ENCODE measurements at regions not wholly inside any gene's neighbourhood (a gene's known extent, or its start where the extent isn't known, plus 50 kb on each side); places are given as distances from the start of the nearest gene placed in this dataset.
"Not testable (repeated sequence)": the region's sequence is repeated elsewhere in the genome, so short reads cannot be mapped to it uniquely, and the experiment has no call there.

DNA sequence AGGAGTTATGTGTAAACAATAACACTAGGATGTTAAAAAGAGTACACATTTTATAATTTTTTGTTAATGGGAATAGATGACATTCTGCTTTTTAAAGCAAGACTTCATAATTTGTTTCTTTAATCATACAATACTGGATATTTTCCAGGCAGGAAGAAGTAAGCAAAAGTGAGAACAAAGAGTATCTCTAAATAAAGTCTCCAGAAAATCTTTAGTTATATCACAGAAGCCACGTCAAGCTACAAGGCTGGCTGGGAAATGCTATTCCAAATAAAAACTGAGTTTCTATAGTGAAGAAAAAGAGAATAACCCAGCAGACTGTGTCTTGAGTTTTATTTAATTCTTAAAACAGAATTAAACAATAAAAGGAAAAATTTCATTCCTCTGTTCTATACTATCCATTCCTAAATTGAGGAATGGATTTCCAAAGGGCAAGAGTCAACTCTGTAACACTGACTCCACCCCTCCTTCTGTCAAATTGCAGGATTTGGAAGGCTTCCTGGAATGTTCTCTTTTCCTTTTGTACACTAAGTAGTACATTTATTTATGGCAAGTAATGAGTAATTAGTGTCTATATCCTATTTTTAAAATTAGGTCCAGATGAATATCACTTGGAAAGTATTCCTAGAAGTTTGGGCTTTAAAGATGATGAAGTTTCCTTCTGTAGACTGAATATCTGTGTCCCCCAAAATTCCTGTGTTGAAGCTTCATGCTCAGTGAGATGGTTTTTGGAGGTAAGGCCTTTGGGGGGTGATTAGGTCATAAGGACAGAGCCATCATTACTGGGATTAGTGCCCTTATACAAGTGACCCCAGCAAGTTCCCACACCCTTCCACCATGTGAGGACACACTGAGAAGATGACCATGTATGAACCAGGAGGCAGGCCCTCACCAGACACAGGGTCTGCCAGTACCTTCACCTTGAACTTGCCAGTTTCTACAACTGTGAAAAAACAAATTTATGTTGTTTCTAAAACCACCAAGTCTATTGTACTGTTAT, 290.9 kb downstream of the CRPPA start:
- peak; percentile 26 for FAIRE-seq

DNA sequence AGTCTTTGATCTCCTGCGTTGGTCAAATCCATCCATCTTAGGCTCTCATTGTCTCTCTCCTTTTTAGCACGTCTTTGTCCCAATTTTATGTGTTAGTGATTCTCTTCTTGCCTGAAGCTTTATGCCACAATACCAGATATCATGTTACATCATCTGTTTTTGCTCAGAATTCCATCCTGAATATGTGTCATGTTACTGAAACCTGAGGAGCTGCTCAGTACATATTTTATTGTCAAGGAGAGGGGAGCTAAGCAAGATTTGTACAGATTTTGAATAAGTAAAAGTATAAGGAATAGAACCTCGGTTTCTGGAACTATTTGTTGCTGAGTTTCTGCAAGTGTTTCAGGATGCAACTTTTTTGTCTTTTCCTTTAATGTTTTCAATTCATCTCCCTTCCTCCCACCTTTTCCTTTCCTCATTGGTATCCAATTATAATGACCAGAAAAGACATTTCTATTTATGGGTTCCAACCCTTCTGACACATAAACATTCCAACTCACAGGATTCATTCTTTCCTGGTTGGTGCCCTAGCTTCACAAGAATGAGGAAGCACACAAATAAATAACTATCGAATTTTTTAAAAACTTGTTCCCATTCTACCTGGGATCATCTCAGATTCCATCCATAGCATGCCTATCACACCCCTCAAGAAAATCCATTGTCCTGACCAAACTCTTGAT, 291.8 kb downstream of the CRPPA start:
- no peak for FAIRE-seq

- FAIRE-seq = no peak
Measured at GRCh38 chr7:16123117-16123770, 298.1 kb downstream of the CRPPA start.

DNA sequence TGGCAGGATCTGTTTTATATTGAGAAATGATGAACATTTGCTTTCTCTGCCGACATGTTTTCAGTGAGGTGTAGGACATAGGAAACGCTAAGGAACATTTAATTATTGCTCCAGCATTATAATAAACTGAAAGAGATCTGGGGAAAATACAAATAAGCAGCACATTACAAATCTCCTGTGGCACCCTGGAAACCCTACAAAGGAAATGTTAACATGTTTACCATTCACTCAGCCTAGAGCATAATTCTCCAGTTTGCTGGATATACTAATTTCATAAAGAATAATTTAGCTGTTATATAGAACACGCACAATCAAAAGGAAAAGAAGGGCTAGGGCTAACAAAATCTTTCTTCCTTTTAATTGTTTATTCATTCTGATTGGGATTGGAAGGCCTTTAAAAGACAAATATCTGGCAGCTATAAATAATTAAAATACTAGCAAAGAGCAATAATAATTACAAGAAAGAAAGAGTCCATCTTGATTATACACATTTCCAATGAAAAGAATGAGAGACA, 299.4 kb downstream of the CRPPA start:
- FAIRE-seq = no peak

- no peak for FAIRE-seq
Measured at GRCh38 chr7:16115374-16115773, 306.0 kb downstream of the CRPPA start.

- no peak for FAIRE-seq
Measured at GRCh38 chr7:16114633-16115032, 306.7 kb downstream of the CRPPA start.

- no peak for FAIRE-seq
Measured at GRCh38 chr7:16114071-16114470, 307.3 kb downstream of the CRPPA start.

GRCh38 chr7:16113058-16113457, 308.3 kb downstream of the CRPPA start:
- no peak for FAIRE-seq

DNA sequence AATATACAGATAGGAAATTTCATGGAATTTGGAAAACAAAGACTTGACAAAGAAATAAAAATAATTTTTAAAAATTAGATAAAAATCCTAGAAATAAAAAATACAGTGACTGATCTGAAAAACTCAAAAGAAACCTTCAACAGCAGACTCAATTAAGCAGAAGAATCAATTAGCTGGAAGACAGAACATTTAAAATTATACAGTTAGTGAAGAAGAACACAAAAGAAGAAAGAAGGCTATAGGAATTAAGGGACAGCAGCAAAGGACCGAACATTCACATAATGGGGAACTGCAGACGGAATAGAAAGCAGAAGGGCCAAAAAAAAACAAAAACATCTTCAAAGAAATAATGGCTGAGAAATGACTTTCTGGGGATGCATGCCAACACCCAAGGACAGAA, 314.5 kb downstream of the CRPPA start:
- no peak for FAIRE-seq

DNA sequence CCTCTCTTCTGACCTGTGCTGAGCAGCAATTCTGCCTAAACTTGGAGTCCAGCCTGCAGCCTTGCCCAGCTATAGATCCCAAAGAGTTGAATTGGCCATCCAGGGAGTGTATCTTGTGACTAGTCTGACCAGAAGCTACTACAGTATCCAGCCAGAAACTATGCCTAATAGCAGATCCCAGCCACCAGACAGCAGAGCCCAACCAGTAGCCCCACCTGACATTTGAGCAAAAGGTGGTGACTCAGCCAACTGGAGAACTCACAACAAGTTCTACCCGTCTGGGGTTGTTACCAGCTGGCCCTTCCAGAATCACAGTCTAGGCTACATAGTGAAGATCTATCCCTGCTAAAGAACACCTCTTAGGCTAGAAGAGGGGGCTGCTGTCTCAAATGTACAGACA, 315.0 kb downstream of the CRPPA start:
- no peak for FAIRE-seq

GRCh38 chr7:16099302-16099849, 322.0 kb downstream of the CRPPA start:
- FAIRE-seq = no peak

- no peak for FAIRE-seq
Measured at GRCh38 chr7:16098585-16099179, 322.7 kb downstream of the CRPPA start.

DNA sequence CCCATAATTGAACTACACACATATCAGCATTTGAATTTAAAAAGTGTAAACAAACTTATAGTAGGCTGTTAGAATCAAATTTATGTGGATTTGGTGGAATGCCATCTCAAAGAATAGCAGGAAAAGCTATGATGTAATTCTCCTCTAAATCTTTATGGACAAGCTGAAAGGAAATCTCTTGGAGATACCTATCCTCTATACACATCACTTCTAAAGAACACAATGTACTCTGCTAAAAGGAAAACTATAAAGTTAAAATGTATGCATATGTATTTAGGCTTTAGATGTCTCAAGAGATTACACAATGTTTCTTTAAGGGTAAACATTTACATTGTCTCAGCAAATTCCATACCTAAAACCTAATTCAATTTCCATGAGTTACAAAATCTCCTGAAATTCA, 323.3 kb downstream of the CRPPA start:
- no peak for FAIRE-seq

DNA sequence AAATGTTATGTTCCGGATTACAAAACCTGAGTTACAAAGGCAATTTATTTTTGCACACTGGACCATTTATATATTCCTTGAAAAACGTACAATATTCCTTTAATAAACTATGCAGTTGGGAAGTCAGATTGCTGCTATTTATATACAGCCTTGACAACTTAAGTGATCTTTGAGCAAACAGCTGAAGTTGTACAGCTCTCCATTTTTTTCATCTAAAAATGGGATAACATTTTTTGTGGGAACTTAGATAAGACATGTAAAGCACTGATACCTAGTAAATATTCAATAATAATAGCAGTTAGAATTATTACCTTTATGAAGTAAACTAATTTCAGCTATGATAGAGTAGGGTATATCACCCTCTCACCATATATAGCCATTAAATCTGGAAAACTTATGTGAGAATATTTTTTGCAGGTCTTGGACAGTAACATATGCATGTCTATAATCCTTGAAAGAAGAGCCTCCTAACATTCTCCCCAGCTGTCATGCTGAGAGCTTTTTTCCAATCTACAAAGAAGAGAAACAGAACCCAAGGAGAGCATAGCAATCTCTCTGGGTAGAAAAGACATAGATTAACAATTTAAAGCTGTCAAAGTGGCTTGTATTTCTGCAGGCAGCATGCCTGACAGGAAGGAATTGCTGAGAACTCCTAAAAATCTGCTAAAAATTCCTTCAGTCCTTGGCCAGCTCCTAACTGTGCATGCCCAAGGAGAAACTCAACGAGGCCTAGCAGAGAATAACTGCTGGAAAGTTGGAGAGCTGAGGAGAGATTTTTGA, 326.0 kb downstream of the CRPPA start:
- no peak for FAIRE-seq

GRCh38 chr7:16094651-16095050, 326.7 kb downstream of the CRPPA start:
- FAIRE-seq = no peak

DNA sequence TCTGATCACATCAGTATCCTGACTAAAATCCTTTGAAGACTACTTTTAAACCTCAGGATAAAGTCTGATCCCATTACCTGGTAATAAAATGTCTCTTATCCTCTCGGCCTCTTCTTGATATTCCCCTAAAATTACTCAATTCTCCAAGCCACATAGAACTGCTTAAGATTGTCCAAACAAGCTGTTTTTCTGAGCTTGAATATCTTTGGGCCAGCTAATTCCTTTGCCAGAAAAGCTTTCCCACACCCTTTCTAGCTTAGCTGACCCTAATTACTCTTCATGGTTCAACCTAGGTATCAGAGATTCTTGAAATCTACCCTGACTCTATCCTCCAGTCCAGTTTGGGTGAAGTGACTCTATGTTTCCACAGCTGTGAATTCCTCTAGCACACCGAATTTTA, 328.6 kb downstream of the CRPPA start:
- FAIRE-seq = no peak

DNA sequence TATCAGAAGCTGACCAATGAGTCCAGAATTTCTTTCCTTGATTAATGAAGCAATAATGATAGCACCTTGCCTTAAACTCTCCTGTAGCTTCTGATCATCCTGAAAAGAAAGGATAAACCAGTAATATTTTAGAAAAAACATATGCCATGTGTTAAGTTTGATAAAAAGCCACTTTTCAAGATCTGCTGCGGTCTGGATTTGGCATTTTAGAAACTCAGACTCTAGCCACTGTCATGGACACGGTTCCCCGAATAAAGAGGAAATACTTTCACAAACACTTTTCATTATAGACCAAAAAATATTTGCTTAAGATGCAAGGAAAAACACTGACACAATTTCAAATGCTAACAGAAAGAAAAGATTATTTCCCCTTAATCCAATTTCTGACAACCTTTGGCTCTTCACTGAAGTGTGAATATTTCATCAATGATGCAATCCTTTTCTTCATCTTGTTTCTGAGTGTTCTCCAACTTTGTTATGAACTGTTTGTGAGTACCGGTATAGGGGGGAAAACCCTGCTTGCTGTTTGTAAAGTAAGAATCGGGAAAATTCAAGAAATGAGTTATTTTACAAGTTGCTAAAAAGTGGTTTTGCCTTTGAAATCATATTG, 329.5 kb downstream of the CRPPA start:
- no peak for FAIRE-seq

DNA sequence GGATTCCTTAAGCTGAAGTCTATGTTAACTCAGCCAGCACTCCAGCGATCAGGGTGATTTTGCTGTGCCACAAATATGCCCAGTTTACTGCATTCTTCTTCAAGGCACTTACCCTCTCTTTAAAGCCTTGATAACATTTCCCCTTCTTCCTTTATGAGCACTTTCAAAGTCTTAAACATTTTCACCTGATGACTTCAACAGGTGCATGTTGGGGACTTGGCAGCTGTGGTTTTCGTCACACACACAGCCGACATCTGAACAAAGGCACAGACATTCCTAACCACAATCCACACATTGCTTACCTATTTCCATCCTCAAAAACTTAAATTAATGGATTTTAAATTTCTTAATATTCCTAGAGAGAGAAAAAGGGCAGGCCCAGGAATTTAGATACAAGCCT, 331.5 kb downstream of the CRPPA start:
- FAIRE-seq = no peak

GRCh38 chr7:16089191-16089590, 332.1 kb downstream of the CRPPA start:
- FAIRE-seq = peak; percentile 80

GRCh38 chr7:16086743-16087142, 334.6 kb downstream of the CRPPA start:
- FAIRE-seq = no peak

DNA sequence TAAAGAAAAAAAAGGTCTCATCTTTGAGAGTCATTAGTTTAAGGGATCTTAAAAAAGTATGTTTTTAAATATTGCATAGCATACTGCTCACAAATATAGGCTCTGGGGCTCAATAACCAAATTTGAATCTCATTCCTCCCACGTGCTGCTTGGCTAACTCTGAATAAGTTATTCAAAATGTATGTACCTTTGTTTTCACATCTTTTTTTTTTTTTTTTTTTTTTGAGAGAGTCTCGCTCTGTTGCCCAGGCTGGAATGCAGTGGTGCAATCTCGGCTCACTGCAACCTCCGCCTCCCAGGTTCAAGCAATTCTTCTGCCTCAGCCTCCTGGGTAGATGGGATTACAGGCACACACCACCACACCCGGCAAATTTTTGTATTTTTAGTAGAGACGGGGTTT, 335.6 kb downstream of the CRPPA start:
- FAIRE-seq = not testable (repeated sequence)

Data from endometrium (tissue), 2 donors.